Peyer's patch (tissue), 4 donors: ENCODE measurements at regions not wholly inside any gene's neighbourhood (a gene's known extent, or its start where the extent isn't known, plus 50 kb on each side); places are given as distances from the start of the nearest gene placed in this dataset.

ENCODE experiments used
- DNase-seq, 3 donors: peaks; one replicate each; pipeline ENCODE4 v3.0.0-alpha.2; 2017 to 2019
- H3K27ac ChIP-seq, 4 donors: fragments of 200-600 bp; sonication (generic); one replicate each; pipeline ENCODE4 v1.5.1; 2016 to 2019
- H3K27me3 ChIP-seq, 2 donors: fragments of 200-600 bp; sonication (generic); one replicate each; pipeline ENCODE4 v1.5.1; 2019
- H3K36me3 ChIP-seq, 3 donors: fragments of 200-600 bp; sonication (generic); one replicate each; pipeline ENCODE4 v1.5.1; 2016 to 2019
- H3K4me1 ChIP-seq, 4 donors: fragments of 200-600 bp; sonication (generic); one replicate each; pipeline ENCODE4 v1.5.1; 2016 to 2019
- H3K4me3 ChIP-seq, 4 donors: fragments of 200-600 bp; sonication (generic); 1 replicate in 3 of 4; 2 replicates in 1 of 4; pipeline ENCODE4 v1.5.1; 2016 to 2019; ENCODE audit warnings: mild to moderate bottlenecking in 1 of 4
- H3K9me3 ChIP-seq, 4 donors: fragments of 200-600 bp; sonication (generic); one replicate each; pipeline ENCODE4 v1.5.1; 2016 to 2019; ENCODE audit warnings: mild to moderate bottlenecking in 1 of 4
- CTCF ChIP-seq, 6 experiments: fragments of 450-650 bp in 4 of 6; fragments of 200-600 bp in 2 of 6; sonication (generic) in 1 of 6; IDR thresholded peaks; one replicate each; pipeline ENCODE4 v1.5.1; 2017 to 2019; ENCODE audit warnings: antibody characterized with exemption in 6 of 6, mild to moderate bottlenecking in 3 of 6, moderate library complexity in 1 of 6
- POLR2A ChIP-seq, 2 donors: fragments of 450-650 bp; IDR thresholded peaks; one replicate each; pipeline ENCODE4 v1.5.1; 2017; ENCODE audit warnings: antibody characterized with exemption in 2 of 2, mild to moderate bottlenecking in 2 of 2, moderate library complexity in 2 of 2

GRCh38 chr9:2493109-2493508 lies 128.5 kb upstream of the VLDLR start:
- no peak for TF ChIP-seq CTCF (IDR thresholded peaks at IDR 0.05)
- no peak for TF ChIP-seq POLR2A (IDR thresholded peaks at IDR 0.05)
- DNase-seq: no peak
- Histone ChIP-seq H3K27me3 (no peaks in the 10 kb centered on the region), H3K4me3 (no peak overlapping the region), H3K36me3 (no peaks in the 10 kb centered on the region), H3K9me3 (no peaks in the 10 kb centered on the region), H3K27ac (no peak overlapping the region), H3K4me1 (peaks cover 0 to 4% (median 0%) of the 10 kb centered on the region in 4 donors)

DNA sequence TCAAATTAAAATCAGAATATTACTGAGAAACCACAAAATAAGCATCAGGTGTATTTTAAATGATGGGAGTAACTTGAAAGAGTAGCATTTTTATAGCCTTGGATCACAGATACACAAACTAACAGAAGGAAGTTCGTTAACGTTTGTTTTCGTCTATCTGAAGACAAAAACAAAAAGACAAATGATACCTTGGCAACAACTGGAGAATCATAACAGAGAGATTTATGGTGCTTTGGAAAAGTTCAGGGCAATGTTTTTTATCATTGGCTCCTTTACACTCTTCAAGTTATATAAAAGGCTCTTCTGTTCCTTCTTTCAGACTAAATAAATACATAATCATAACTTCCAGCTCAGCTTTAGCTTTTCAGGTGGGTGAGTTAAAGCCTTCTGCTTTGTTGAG lies 128.1 kb upstream of the VLDLR start:
- no peak for TF ChIP-seq POLR2A (IDR thresholded peaks at IDR 0.05)
- no peaks in the 10 kb centered on the region for H3K27me3 ChIP-seq
- H3K4me3 ChIP-seq: no peak overlapping the region
- peaks cover 0 to 4% (median 0%) of the 10 kb centered on the region in 4 donors for H3K4me1 ChIP-seq
- DNase-seq: no peak
- no peaks in the 10 kb centered on the region for H3K36me3 ChIP-seq
- H3K27ac ChIP-seq: no peak overlapping the region
- no peaks in the 10 kb centered on the region for H3K9me3 ChIP-seq

DNA sequence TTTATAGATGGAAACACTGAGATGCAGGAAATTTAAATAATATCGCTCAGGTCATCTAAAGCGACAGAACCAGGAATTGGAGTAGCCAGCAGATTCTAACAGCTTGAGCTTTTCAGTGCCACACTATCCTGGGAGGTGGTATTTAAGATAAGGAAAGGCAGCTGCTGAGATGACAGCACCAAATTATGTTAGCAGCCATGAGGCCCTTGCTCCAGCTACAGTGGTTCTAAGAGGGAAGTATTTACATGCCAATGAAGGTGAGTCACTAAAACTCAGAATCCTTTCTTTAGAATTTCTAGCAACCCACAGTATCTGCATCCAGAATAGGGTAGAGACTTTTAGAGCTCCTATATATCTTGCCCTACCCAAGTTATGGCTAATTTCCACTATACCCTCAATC lies 127.0 kb upstream of the VLDLR start:
- DNase-seq: no peak
- Histone ChIP-seq H3K9me3 (no peaks in the 10 kb centered on the region), H3K36me3 (no peaks in the 10 kb centered on the region), H3K27me3 (no peaks in the 10 kb centered on the region), H3K4me1 (peaks cover 0 to 4% (median 0%) of the 10 kb centered on the region in 4 donors), H3K27ac (no peak overlapping the region), H3K4me3 (no peak overlapping the region)
- TF ChIP-seq CTCF (IDR thresholded peaks at IDR 0.05) (no peak), POLR2A (IDR thresholded peaks at IDR 0.05) (no peak)

- TF ChIP-seq CTCF (IDR thresholded peaks at IDR 0.05) (no peak), POLR2A (IDR thresholded peaks at IDR 0.05) (no peak)
- no peaks in the 10 kb centered on the region for H3K27me3 ChIP-seq
These were observed 126.2 kb upstream of the VLDLR start for GRCh38 chr9:2495221-2496005.

GRCh38 chr9:2496169-2496568 lies 125.4 kb upstream of the VLDLR start:
- no peaks in the 10 kb centered on the region for H3K36me3 ChIP-seq
- no peak for DNase-seq
- no peaks in the 10 kb centered on the region for H3K9me3 ChIP-seq
- H3K4me3 ChIP-seq: no peak overlapping the region
- H3K27ac ChIP-seq: no peak overlapping the region
- peaks cover 0 to 4% (median 0%) of the 10 kb centered on the region in 4 donors for H3K4me1 ChIP-seq
- no peaks in the 10 kb centered on the region for H3K27me3 ChIP-seq
- TF ChIP-seq POLR2A (IDR thresholded peaks at IDR 0.05) (no peak), CTCF (IDR thresholded peaks at IDR 0.05) (no peak)

More at GRCh38 chr9:2495221-2496005, 126.2 kb upstream of the VLDLR start:
- H3K4me1 ChIP-seq: peaks cover 0 to 4% (median 0%) of the 10 kb centered on the region in 4 donors
- H3K4me3 ChIP-seq: no peak overlapping the region
- H3K9me3 ChIP-seq: no peaks in the 10 kb centered on the region
- H3K27ac ChIP-seq: no peak overlapping the region
- DNase-seq: no peak
- no peaks in the 10 kb centered on the region for H3K36me3 ChIP-seq

- Histone ChIP-seq H3K4me1 (peaks cover 0 to 4% (median 0%) of the 10 kb centered on the region in 4 donors), H3K27ac (no peak overlapping the region), H3K27me3 (no peaks in the 10 kb centered on the region), H3K36me3 (no peaks in the 10 kb centered on the region), H3K4me3 (no peak overlapping the region), H3K9me3 (no peaks in the 10 kb centered on the region)
- no peak for TF ChIP-seq CTCF (IDR thresholded peaks at IDR 0.05)
- TF ChIP-seq POLR2A (IDR thresholded peaks at IDR 0.05): no peak
- DNase-seq: no peak
These were observed 124.7 kb upstream of the VLDLR start for GRCh38 chr9:2496934-2497333.
